Glutamatergic neuron (in vitro differentiated cells): ENCODE measurements at regions not wholly inside any gene's neighbourhood (a gene's known extent, or its start where the extent isn't known, plus 50 kb on each side); places are given as distances from the start of the nearest gene placed in this dataset.

Experiments used
- DNase-seq: peaks from one replicate; pipeline ENCODE4 v3.0.0; 2022
- H3K27ac Mint-ChIP-seq: one replicate; pipeline ENCODE4 v1.8.0; 2020; ENCODE audit warnings: mild to moderate bottlenecking, mixed read lengths, inconsistent platforms; ENCODE audit not compliant: unreplicated experiment
- H3K27me3 Mint-ChIP-seq: one replicate; pipeline ENCODE4 v1.8.0; 2020; ENCODE audit warnings: mild to moderate bottlenecking, moderate library complexity, mixed read lengths, inconsistent platforms; ENCODE audit not compliant: unreplicated experiment
- H3K36me3 Mint-ChIP-seq: one replicate; pipeline ENCODE4 v1.8.0; 2020; ENCODE audit warnings: mild to moderate bottlenecking, mixed read lengths, inconsistent platforms; ENCODE audit not compliant: unreplicated experiment
- H3K4me1 Mint-ChIP-seq: one replicate; pipeline ENCODE4 v1.8.0; 2020; ENCODE audit warnings: mild to moderate bottlenecking, low read depth, mixed read lengths, inconsistent platforms; ENCODE audit not compliant: unreplicated experiment
- H3K4me3 Mint-ChIP-seq: one replicate; pipeline ENCODE4 v1.8.0; 2020; ENCODE audit warnings: mild to moderate bottlenecking, mixed read lengths, inconsistent platforms; ENCODE audit not compliant: unreplicated experiment
- H3K9me3 Mint-ChIP-seq: one replicate; pipeline ENCODE4 v1.8.0; 2020; ENCODE audit warnings: mild to moderate bottlenecking, moderate library complexity, mixed read lengths, inconsistent platforms; ENCODE audit not compliant: unreplicated experiment
- TF ChIP-seq, protein P1 (sequence below): fragments of 200-600 bp; sonication (generic); IDR thresholded peaks from one replicate; pipeline ENCODE4 v1.5.0; 2021; ENCODE audit not compliant: partially characterized antibody, unreplicated experiment

- H3K4me1 Mint-ChIP-seq = no peaks in the 10 kb centered on the region
These were observed 118.3 kb upstream of the MRPS22 start for GRCh38 chr3:139225548-139225947.

GRCh38 chr3:139226731-139227130 lies 117.1 kb upstream of the MRPS22 start:
- Mint-ChIP-seq H3K9me3 (no peaks in the 10 kb centered on the region), H3K27ac (no peak overlapping the region), H3K36me3 (no peaks in the 10 kb centered on the region), H3K4me3 (no peak overlapping the region), H3K27me3 (peaks cover 2% of the 10 kb centered on the region), H3K4me1 (no peaks in the 10 kb centered on the region)
- TF ChIP-seq, protein P1, sequence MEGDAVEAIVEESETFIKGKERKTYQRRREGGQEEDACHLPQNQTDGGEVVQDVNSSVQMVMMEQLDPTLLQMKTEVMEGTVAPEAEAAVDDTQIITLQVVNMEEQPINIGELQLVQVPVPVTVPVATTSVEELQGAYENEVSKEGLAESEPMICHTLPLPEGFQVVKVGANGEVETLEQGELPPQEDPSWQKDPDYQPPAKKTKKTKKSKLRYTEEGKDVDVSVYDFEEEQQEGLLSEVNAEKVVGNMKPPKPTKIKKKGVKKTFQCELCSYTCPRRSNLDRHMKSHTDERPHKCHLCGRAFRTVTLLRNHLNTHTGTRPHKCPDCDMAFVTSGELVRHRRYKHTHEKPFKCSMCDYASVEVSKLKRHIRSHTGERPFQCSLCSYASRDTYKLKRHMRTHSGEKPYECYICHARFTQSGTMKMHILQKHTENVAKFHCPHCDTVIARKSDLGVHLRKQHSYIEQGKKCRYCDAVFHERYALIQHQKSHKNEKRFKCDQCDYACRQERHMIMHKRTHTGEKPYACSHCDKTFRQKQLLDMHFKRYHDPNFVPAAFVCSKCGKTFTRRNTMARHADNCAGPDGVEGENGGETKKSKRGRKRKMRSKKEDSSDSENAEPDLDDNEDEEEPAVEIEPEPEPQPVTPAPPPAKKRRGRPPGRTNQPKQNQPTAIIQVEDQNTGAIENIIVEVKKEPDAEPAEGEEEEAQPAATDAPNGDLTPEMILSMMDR = no peak
- no peak for DNase-seq

More at GRCh38 chr3:139225548-139225947, 118.3 kb upstream of the MRPS22 start:
- Mint-ChIP-seq H3K27me3 (peaks cover 2% of the 10 kb centered on the region), H3K4me3 (no peak overlapping the region), H3K36me3 (no peaks in the 10 kb centered on the region), H3K9me3 (no peaks in the 10 kb centered on the region), H3K27ac (no peak overlapping the region)
- no peak for DNase-seq
- TF ChIP-seq, protein P1 = no peak

GRCh38 chr3:139227165-139227564 lies 116.7 kb upstream of the MRPS22 start:
- Mint-ChIP-seq H3K27me3 (peaks cover 2% of the 10 kb centered on the region), H3K36me3 (no peaks in the 10 kb centered on the region), H3K27ac (no peak overlapping the region), H3K4me3 (no peak overlapping the region), H3K4me1 (no peaks in the 10 kb centered on the region), H3K9me3 (no peaks in the 10 kb centered on the region)
- no peak for DNase-seq
- TF ChIP-seq, protein P1 = no peak

DNA sequence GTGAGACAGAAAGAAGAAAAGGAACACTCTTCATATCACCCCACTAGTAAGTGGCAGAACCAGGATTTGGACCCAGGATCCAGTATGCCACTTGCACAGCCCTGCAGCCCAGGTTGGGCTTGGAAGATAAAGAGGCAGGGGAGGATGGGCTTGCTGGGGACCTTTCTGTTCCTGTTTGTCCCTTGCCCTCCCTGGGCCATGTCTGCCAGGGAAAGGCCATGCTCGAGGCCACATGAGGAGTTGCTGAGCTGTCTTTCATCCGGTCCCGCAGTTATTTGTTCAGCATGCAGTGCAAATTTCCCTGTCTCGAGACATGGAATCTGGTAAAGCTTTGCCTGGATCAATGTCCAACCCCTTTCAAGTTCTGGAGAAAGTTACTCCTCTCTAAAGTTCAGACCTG lies 116.0 kb upstream of the MRPS22 start:
- no peak for DNase-seq
- Mint-ChIP-seq H3K4me1 (no peaks in the 10 kb centered on the region), H3K27me3 (peaks cover 2% of the 10 kb centered on the region), H3K4me3 (no peak overlapping the region), H3K36me3 (no peaks in the 10 kb centered on the region), H3K27ac (no peak overlapping the region), H3K9me3 (no peaks in the 10 kb centered on the region)
- TF ChIP-seq, protein P1 = no peak

- peaks cover 2% of the 10 kb centered on the region for H3K27me3 Mint-ChIP-seq
- H3K4me3 Mint-ChIP-seq = no peak overlapping the region
- TF ChIP-seq, protein P1 = no peak
- DNase-seq = no peak
- no peaks in the 10 kb centered on the region for H3K4me1 Mint-ChIP-seq
- no peaks in the 10 kb centered on the region for H3K9me3 Mint-ChIP-seq
- H3K36me3 Mint-ChIP-seq = no peaks in the 10 kb centered on the region
- no peak overlapping the region for H3K27ac Mint-ChIP-seq
These were observed 113.4 kb upstream of the MRPS22 start for GRCh38 chr3:139230391-139230790.
